ENCODE measurements at regions not wholly inside any gene's neighbourhood (a gene's known extent, or its start where the extent isn't known, plus 50 kb on each side); places are given as distances from the start of the nearest gene placed in this dataset.

GRCh38 chr1:166253076-166253779 lies 86.4 kb upstream of the FAM78B start:
- TF ChIP-seq CTCF (IDR thresholded peaks at IDR 0.05; ENCODE audit: extremely low read depth in 1 of 2, insufficient read depth in 1 of 2, low read depth in 1 of 2, low read length in 2 of 2) (no peak), POLR2AphosphoS5 (IDR thresholded peaks at IDR 0.05; ENCODE audit: insufficient read depth, low read depth, low read length) (no peak), MAX (IDR thresholded peaks at IDR 0.05; ENCODE audit: insufficient read depth, insufficient read length) (no peak), EZH2 (IDR thresholded peaks at IDR 0.05; ENCODE audit: borderline replicate concordance, low read depth, low read length, severe bottlenecking) (no peak)

Data from endothelial cell of umbilical vein (primary cell).